HG02852 (cell line): ENCODE measurements at regions not wholly inside any gene's neighbourhood (a gene's known extent, or its start where the extent isn't known, plus 50 kb on each side); places are given as distances from the start of the nearest gene placed in this dataset.

Experiments
- ATAC-seq: cut with Tn5 transposase; IDR thresholded peaks from one replicate; pipeline ENCODE4 v1.9.1; 2021; ENCODE audit warnings: mild to moderate bottlenecking, moderate library complexity; ENCODE audit not compliant: unreplicated experiment

DNA sequence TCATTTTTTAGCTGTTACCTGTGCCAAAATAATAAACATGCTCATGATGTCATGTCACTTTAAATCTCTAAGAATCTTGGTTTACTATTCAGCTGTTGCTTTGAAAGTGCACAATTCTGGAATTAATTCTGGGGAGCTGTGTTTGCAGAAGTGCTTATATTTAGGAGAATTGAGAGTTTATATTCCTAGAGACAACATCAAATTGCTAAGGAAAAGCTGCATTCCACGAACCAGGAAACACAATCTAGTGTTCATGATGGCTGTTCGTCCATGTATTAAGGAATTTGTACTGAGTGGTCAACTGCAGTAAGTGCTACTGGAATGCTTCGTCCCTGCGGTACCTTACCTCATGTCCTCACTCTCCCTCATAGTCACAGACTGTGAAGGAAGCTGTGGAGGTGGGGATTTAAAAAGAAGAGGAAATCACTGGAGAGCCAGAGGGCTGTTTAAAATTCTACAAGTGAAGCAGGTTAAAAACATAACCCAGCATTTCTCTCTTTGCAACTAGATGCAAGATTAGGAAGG, 161.0 kb downstream of the TRMT11 start:
- no peak for ATAC-seq

GRCh38 chr6:126148853-126149252, 162.5 kb downstream of the TRMT11 start:
- no peak for ATAC-seq

GRCh38 chr6:126152372-126152745, 166.0 kb downstream of the TRMT11 start:
- no peak for ATAC-seq

- ATAC-seq, result no peak
Measured at GRCh38 chr6:126153661-126154060, 167.3 kb downstream of the TRMT11 start.

- ATAC-seq, result peak; percentile 69
Measured at GRCh38 chr6:126156973-126157372, 170.6 kb downstream of the TRMT11 start.

GRCh38 chr6:126167726-126168125, 172.2 kb upstream of the CENPW start:
- ATAC-seq, result no peak

DNA sequence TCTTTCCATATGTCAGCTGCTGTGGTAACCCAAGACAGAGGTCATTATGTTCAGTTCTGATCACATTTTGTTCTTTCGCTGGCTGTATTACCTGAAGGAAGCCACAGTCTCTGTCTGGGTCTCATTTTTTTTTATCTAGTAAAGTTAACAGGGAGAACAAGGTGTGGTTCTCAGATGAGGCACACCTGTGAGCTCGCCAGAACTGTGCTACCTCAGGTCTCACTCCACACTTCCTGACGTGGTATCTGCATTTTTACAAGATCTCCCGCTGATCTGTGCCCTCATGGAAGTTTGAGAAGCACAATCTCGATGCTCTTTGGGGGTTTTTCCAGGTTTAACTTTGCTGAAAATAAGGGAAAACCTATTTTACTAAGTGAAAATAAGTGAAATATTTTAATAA, 169.5 kb upstream of the CENPW start:
- ATAC-seq, result no peak

DNA sequence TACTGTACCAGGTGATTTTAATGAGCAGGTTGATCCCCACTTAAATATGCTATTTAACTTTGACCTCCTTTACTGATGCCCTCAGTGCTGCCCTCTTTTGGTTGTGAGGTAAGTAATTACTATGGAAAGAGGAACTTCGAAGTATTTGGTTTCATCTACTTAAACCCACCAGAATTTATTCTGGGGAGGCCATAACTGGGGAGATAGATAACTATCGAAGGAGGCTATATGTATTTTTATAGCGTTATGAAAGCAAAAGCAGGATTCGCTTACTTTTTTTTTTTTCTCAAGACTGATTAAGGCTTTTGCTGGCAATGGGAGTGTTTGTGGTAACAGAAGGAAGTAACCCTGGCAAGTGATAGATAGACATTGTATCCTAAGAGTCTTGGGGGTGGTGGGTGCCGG, 168.9 kb upstream of the CENPW start:
- ATAC-seq, result peak; percentile 72

GRCh38 chr6:126172131-126172530, 167.8 kb upstream of the CENPW start:
- ATAC-seq, result no peak

- ATAC-seq, result no peak
Measured at GRCh38 chr6:126173265-126173664, 166.7 kb upstream of the CENPW start.

DNA sequence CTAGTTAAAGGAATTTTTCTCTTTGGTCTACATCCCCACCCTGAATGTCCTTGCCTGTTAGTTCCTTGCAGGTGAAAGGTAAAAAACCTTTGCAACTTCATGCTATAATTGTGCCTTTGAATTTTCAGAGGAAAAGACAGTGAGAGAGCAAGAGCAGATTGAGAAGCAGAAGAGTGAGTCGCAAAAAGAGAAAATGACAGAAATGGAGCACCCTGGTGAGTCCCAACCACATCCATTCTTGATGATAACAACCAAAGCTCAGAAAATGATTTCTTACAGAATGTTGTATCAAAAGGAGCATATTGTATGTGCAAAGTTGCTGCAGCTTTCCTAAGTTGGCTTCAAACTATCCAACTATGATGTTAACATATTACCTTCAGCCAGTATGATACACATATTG, 165.2 kb upstream of the CENPW start:
- ATAC-seq, result no peak

- ATAC-seq, result no peak
Measured at GRCh38 chr6:126175251-126175650, 164.7 kb upstream of the CENPW start.

GRCh38 chr6:126176282-126176681, 163.6 kb upstream of the CENPW start:
- ATAC-seq, result no peak

DNA sequence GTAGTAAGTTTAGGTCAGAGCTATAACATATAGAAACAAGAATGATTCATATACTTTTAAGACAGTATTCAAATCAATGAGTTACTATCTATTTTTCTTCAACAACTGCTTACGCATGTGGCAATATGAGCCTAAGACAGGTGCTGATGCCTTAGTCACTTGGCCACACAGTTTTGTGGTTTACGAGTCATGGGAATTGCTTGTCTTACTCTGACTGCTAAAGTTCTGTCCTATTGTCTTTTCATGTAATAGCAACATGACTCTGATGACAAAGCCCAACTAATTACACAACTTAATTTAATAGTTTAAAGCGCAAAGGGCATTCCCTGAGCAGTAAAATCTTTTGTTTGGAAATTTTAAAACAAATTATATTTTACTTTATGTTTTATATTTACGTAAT, 159.3 kb upstream of the CENPW start:
- peak; percentile 45 for ATAC-seq

GRCh38 chr6:126181173-126181741, 158.7 kb upstream of the CENPW start:
- ATAC-seq, result no peak

GRCh38 chr6:126181890-126182289, 158.0 kb upstream of the CENPW start:
- no peak for ATAC-seq

DNA sequence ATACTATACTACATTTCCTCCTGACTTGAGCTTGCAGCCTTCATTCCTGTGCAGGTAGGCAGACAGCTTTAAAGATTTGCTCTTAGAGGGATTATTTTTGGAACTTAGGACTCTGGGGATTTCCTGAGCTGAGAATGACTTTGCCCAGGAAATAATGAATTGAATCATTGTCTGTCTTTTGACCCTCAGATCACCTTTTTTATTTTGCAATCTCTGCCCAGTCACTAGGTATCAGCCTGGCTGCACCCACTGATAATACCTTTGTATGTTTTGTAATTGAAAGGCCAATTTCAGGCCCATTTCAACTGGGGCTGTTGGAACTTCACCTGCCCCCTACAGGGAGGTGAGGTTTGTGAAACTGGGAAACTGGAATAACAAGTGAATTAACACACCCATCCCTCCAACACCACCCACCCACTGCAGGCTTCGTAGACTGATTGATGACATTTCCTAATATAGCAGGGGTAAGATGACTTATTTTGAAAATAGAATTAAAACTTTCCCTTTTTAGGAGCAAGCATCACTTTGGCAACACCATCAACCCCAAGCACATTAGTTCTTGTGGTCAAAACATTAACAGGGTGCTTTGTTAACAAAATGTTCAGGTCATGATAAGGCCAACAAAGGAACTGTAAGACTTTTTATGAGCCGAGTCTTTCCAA, 157.1 kb upstream of the CENPW start:
- ATAC-seq, result peak; percentile 55

DNA sequence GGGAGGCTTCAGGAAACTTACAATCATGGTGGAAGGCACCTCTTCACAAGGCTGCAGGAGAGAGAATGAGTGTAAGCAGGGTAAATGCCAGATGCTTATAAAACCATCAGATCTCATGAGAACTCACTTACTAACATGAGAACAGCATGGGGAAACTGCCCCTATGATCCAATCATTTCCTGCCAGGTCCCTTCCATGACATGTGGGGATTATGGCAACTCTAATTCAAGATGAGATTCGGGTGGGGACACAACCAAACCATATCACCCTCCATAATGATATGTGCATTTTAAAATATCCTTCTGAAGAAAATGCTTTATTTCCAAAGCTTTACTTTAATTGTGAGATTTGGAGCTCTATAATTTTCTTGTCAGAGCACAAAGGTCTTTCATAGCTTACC, 154.1 kb upstream of the CENPW start:
- ATAC-seq, result no peak

GRCh38 chr6:126188279-126188909, 151.5 kb upstream of the CENPW start:
- no peak for ATAC-seq

DNA sequence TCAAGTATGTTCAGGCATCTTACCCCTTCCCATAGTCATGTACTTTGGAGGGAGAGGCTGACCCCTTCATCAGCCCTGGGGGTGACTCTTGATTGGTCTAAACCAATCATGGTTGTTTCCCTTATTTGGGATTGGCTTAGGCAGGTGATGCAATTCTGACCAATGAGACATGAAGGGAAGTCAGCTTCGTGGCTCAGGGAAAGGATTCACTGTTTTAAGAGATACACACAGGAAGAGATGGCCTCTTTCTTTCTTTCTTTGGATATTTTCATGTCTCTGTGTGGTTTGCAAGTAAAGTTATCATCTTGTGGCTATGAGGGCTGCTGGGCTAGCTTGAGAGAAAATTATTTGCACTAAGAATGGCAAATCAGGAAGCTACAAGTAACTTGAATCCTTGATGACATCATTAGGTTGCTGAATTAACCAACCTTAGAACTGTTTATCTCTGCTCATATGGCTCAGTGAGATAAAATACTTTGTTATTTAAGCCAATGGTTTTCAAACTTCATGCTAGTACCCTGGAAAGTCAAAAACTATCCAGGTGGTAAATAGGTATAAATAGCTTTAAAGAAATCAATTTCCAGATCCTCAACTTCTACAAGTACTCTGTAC, 144.2 kb upstream of the CENPW start:
- no peak for ATAC-seq

- no peak for ATAC-seq
Measured at GRCh38 chr6:126198631-126199030, 141.3 kb upstream of the CENPW start.

- no peak for ATAC-seq
Measured at GRCh38 chr6:126199466-126199865, 140.4 kb upstream of the CENPW start.
